Osteocyte (in vitro differentiated cells): ENCODE measurements at regions not wholly inside any gene's neighbourhood (a gene's known extent, or its start where the extent isn't known, plus 50 kb on each side); places are given as distances from the start of the nearest gene placed in this dataset.

Experiments
- DNase-seq: peaks from one replicate; pipeline ENCODE4 v3.0.0; 2021; ENCODE audit warnings: mixed read lengths; ENCODE audit not compliant: unreplicated experiment; ENCODE audit errors: extremely low spot score
- H3K27ac Mint-ChIP-seq: one replicate; pipeline ENCODE4 v1.8.0; 2021; ENCODE audit warnings: mild to moderate bottlenecking, mixed read lengths; ENCODE audit not compliant: unreplicated experiment
- H3K27me3 Mint-ChIP-seq: one replicate; pipeline ENCODE4 v1.8.0; 2021; ENCODE audit warnings: mixed read lengths; ENCODE audit not compliant: unreplicated experiment
- H3K36me3 Mint-ChIP-seq: one replicate; pipeline ENCODE4 v1.8.0; 2021; ENCODE audit warnings: mixed read lengths; ENCODE audit not compliant: unreplicated experiment
- H3K4me1 Mint-ChIP-seq: one replicate; pipeline ENCODE4 v1.8.0; 2021; ENCODE audit warnings: mixed read lengths; ENCODE audit not compliant: unreplicated experiment
- H3K4me3 Mint-ChIP-seq: one replicate; pipeline ENCODE4 v1.8.0; 2021; ENCODE audit warnings: mild to moderate bottlenecking, moderate library complexity, mixed read lengths; ENCODE audit not compliant: unreplicated experiment
- H3K9me3 Mint-ChIP-seq: one replicate; pipeline ENCODE4 v1.8.0; 2021; ENCODE audit warnings: mixed read lengths; ENCODE audit not compliant: unreplicated experiment
- CTCF ChIP-seq: fragments of 200-600 bp; sonication (generic); IDR thresholded peaks from 2 replicates; pipeline ENCODE4 v1.5.0; 2021; ENCODE audit warnings: antibody characterized with exemption, mild to moderate bottlenecking, moderate library complexity

GRCh38 chr10:9709849-9710248 is 1307.8 kb upstream of the CELF2 start:
- no peak for DNase-seq
- Mint-ChIP-seq H3K4me3 (no peak overlapping the region), H3K9me3 (peaks cover 29% of the 10 kb centered on the region), H3K36me3 (no peaks in the 10 kb centered on the region), H3K27ac (no peak overlapping the region), H3K4me1 (no peaks in the 10 kb centered on the region), H3K27me3 (no peaks in the 10 kb centered on the region)
- no peak for TF ChIP-seq CTCF

GRCh38 chr10:9712393-9712792 is 1305.3 kb upstream of the CELF2 start:
- Mint-ChIP-seq H3K4me1 (no peaks in the 10 kb centered on the region), H3K27ac (no peak overlapping the region), H3K27me3 (no peaks in the 10 kb centered on the region), H3K36me3 (no peaks in the 10 kb centered on the region), H3K4me3 (no peak overlapping the region), H3K9me3 (peaks cover 32% of the 10 kb centered on the region)
- DNase-seq = no peak
- no peak for TF ChIP-seq CTCF

- H3K36me3 Mint-ChIP-seq = no peaks in the 10 kb centered on the region
- no peak overlapping the region for H3K4me3 Mint-ChIP-seq
- DNase-seq = no peak
- H3K27ac Mint-ChIP-seq = no peak overlapping the region
- H3K27me3 Mint-ChIP-seq = no peaks in the 10 kb centered on the region
- no peak for TF ChIP-seq CTCF
- H3K4me1 Mint-ChIP-seq = no peaks in the 10 kb centered on the region
- peaks cover 14% of the 10 kb centered on the region for H3K9me3 Mint-ChIP-seq
Observed at GRCh38 chr10:9719246-9719645, 1298.4 kb upstream of the CELF2 start.

GRCh38 chr10:9733766-9734165 is 1283.9 kb upstream of the CELF2 start:
- Mint-ChIP-seq H3K27me3 (no peaks in the 10 kb centered on the region), H3K4me1 (no peaks in the 10 kb centered on the region), H3K27ac (no peak overlapping the region), H3K9me3 (no peaks in the 10 kb centered on the region), H3K4me3 (no peak overlapping the region), H3K36me3 (no peaks in the 10 kb centered on the region)
- no peak for TF ChIP-seq CTCF
- DNase-seq = no peak

GRCh38 chr10:9734218-9734617 is 1283.5 kb upstream of the CELF2 start:
- Mint-ChIP-seq H3K4me1 (no peaks in the 10 kb centered on the region), H3K27ac (no peak overlapping the region), H3K9me3 (no peaks in the 10 kb centered on the region), H3K4me3 (no peak overlapping the region), H3K36me3 (no peaks in the 10 kb centered on the region), H3K27me3 (no peaks in the 10 kb centered on the region)
- TF ChIP-seq CTCF = no peak
- no peak for DNase-seq
